G401.6 (cell line): ENCODE measurements at regions not wholly inside any gene's neighbourhood (a gene's known extent, or its start where the extent isn't known, plus 50 kb on each side); places are given as distances from the start of the nearest gene placed in this dataset.
"Not testable (repeated sequence)": the region's sequence is repeated elsewhere in the genome, so short reads cannot be mapped to it uniquely, and the experiment has no call there.

Experiments
- FAIRE-seq: peaks from 2 replicates; lab custom pipeline; 2012; peaks lifted over from hg19 to GRCh38; lab: Jason Lieb, UNC

DNA sequence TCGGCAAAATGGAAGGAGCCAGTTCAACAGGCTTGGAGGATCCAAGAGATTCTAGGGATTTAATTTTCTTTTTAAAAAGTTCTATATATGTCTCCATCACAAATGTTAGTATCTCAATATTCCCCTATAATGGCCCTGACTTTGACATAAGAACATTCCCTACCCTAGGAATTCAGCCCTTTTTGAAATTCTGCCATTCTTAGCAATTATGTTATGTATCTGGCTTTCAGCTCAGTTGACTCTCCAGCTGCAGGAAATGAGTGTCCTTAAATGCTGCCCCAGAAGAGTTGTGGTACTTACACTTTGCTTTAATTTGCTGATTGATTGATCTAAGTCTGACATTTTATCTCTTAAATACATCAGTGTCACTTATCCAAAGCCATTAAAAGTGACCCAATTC lies 1454.3 kb downstream of the FSTL5 start:
- FAIRE-seq, result no peak

DNA sequence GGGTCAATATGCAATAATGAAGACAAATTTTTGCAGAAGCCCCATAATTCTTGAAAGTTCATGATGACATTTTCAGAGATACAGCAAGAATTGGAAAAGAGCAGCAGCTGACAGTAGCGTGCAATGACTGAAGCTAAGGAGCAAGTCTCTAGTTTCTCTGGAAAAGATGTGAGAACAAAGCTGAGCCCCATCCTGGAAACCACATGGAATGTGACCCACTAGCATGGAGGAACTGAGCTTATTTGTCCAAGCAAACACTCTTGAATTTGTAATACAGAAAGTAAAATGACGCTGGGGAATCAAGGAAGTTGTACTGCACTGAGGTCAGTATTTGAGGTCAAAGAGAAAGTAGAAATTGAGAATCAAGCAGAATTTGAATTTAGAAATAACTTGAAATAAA lies 1447.2 kb downstream of the FSTL5 start:
- no peak for FAIRE-seq

DNA sequence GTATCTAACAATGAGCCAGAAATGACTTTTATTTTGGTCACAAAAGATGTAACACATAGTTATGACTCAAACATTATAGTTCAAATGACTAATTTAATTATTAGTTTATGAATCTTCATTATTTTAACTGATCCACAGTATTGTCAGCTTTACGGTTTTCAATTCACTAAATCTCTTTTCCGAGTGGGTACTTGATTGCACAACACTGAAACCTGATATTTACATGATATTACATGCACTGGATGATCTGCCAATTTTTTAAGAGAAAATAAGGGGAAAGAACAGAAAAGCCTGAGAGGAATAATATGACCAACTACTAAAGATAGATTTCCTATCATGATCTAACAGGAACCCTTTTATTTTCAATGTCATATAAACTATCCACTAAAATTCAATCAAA lies 1446.0 kb downstream of the FSTL5 start:
- no peak for FAIRE-seq

DNA sequence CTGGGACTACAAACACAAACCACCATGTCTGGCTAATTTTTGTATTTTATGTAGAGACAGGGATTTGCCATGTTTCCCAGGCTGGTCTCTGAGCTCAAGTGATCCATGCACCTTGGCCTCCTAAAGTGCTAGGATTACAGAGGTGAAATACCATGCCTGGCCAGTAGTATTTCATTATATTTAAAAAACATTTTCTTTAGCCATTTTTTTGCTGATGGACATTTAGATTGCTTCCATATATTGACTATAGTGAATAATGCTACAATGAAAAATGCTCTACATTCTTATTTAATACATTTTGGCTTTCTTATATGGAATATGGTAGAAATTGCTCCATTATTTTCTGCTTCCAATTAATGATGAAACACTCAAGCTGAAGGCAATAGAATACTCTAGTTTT lies 1439.7 kb downstream of the FSTL5 start:
- FAIRE-seq, result no peak

GRCh38 chr4:160745126-160745525 lies 1418.7 kb downstream of the FSTL5 start:
- no peak for FAIRE-seq

DNA sequence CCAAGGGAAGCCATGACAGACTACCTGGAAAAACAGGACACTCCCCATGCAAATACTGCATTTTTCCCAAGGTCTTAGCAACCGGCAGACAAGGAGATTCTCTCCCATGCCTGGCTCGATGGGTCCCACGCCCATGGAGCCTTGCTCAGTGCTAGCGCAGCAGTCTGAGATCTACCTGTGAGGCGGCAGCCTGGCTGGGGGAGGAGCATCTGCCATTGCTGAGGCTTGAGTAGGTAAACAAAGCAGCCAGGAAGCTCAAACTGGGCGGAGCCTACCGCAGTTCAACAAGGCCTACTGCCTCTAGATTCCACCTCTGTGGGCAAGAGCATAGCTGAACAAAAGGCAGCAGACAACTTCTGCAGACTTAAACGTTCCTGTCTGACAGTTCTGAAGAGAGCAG lies 1417.2 kb downstream of the FSTL5 start:
- not testable (repeated sequence) for FAIRE-seq

DNA sequence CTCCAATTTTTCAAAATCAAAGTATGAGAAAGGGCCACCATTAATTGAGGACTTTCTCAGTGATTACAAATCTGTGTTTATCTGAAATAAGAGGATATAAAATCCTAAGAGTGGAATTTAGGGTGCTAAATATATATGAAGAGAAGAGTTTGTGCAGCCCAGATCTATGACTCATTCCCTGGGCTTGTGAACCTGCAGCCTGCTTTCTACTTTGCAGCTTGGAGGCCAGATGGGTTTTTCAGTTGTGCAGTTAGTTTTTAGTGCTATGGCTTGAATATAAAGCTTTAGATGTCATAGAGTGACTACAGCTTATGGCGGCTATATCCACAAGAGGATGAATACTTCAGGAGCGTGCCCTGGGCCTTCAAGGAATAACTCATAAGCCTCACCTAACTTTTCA lies 1391.1 kb downstream of the FSTL5 start:
- FAIRE-seq, result no peak

- no peak for FAIRE-seq
Measured at GRCh38 chr4:160795216-160795615, 1368.6 kb downstream of the FSTL5 start.

- FAIRE-seq, result peak; percentile 40
Measured at GRCh38 chr4:160808174-160808573, 1355.6 kb downstream of the FSTL5 start.

GRCh38 chr4:160809576-160809975 lies 1354.2 kb downstream of the FSTL5 start:
- FAIRE-seq, result no peak

- no peak for FAIRE-seq
Measured at GRCh38 chr4:160810424-160810823, 1353.4 kb downstream of the FSTL5 start.

DNA sequence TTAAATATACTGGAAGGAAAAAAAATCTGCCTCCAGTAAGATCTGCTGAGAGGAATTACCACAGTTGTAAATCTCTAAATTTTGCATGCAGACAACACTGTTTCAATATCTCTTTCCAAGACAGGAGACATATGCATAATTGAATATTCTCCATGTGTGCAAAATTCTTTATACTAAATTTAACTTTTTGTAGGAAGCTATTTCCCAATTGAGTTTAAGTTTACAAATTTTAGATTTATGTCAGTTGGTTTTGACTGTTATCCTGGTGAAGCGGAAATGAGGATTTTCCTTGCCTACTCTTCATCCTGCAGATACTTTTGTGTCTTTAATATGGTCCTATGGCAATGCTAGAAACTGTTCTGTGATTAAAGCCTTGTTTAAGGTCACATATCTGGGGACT lies 1352.9 kb downstream of the FSTL5 start:
- FAIRE-seq, result no peak

- no peak for FAIRE-seq
Measured at GRCh38 chr4:160811956-160812355, 1351.8 kb downstream of the FSTL5 start.

GRCh38 chr4:160814726-160815125 lies 1349.1 kb downstream of the FSTL5 start:
- no peak for FAIRE-seq

- FAIRE-seq, result no peak
Measured at GRCh38 chr4:160818571-160818970, 1345.2 kb downstream of the FSTL5 start.

DNA sequence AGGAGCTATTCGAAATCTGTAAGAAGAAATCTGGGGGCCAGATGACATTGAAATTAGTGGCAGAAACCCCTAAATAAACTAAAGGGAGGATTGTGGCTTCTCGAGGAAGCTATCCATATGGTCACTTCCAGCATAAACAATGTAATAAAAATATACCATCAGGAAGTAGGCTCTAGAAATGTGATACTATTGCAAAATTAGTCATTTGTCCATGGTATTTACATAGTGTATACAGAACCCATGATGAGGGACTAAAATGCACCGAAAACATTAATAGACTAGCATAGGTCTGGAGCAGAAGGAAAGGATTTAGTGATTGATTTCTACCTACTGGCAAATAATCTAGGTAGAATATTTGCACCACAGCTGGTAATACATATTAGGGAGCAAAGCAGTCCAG lies 1344.0 kb downstream of the FSTL5 start:
- FAIRE-seq, result no peak

DNA sequence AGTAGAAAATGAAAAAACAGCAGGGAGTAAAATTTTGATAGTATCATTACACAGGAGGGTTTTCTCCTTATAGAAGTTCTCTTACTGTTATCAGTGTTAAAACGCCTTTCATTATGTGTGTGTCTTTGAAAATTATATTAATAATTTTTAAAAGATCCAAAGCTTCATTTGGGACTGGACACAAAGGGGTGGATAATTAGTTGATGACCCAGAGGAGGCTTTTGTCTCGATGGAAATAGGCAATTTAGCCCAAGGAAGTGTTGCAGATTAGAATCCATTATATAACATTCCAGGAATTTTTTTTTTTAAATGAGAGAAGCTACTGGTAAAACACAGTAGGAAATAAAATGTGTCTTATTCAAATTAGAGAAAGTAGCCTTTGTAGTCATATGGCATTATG lies 1339.3 kb downstream of the FSTL5 start:
- no peak for FAIRE-seq

GRCh38 chr4:160825644-160826338 lies 1338.0 kb downstream of the FSTL5 start:
- no peak for FAIRE-seq

DNA sequence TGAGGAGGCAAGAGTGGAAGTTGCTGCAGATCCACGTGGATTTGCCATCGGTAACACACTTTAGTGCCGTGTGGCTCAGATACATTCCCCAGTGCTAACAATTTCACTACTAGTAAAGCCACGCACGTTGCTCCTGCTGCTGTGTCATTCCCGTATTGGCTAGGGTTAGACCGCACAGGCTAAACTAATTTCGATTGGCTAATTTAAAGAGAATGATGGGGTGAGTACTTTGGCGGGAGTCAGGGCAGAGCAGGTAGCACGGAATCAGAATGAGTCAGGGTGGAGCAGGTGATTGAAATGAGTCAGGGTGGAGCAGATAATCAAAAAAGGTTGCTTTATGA lies 1337.5 kb downstream of the FSTL5 start:
- no peak for FAIRE-seq

DNA sequence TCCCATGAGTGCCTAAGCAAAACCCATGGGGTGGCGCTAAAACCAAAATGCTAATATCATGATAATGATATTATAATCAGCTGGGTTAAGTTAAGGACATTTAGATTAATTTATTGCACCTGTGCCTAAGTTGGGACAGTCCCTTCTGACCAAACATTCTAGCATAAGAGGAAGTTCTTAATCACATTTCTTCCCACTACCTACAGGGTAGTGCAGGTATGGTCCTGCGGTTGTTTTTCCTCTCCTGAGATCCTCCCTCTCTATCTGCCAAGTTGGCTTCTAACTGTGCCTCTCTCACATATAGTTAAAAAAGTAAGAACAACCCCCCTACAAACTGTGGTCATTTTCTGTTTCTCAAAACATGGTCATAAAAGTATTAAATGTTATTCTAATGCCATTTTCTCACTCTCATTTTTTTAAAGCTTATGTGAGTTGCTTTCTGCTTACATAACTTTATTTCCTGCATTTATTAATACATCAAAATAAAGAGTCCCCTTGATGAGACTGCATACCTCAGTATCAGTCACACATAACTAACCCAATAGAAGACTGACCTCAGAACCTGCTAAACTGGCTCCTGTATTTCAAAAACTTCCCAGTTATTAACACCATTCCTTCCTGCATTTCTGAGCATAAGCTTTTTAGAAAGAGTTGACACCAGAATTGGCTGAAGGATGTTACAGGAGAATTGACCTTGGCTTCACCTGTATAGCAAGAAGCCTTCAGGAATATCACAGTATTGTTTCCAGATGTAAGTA lies 1332.5 kb downstream of the FSTL5 start:
- FAIRE-seq, result no peak

- FAIRE-seq, result no peak
Measured at GRCh38 chr4:160835789-160836188, 1328.0 kb downstream of the FSTL5 start.

GRCh38 chr4:160836431-160836830 lies 1327.4 kb downstream of the FSTL5 start:
- no peak for FAIRE-seq

DNA sequence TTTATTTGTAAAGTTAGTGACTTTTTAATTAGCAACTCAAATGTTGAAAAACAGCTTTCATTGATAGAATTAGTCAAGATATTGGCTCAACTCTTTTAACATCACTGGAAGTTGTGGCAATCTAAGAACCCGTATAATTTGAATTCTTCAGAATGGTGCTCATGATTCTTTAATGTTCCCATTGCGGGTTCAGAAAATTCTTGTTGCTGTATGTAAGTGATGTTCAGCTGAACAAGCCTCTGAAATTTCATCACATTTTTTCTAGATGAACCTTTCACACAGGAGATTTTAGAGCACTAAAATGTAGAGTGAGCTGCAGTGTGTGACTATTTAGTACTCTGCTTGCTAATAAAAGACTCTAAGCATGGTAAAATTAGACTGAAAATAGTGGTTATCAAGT lies 1317.7 kb downstream of the FSTL5 start:
- FAIRE-seq, result no peak

DNA sequence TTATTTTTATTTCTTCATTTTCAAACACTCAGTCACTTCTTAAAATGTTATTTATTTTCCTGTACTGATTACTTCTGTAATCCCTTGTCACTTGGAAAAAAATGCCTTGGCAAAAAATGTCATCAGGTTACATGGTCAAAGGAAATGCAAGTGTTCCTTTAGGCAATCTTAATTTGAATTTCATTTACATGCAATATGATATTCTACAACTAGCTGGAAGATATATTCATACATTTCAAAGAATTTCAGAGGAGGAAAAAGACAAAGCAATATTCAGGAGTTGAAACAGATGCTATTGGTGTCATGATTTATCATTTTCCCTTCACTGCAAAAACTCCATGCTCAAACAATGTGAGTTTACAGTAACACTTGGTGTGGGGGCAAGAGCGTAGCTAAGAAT lies 1316.6 kb downstream of the FSTL5 start:
- FAIRE-seq, result no peak
